Type B pancreatic cell (in vitro differentiated cells): ENCODE measurements at regions not wholly inside any gene's neighbourhood (a gene's known extent, or its start where the extent isn't known, plus 50 kb on each side); places are given as distances from the start of the nearest gene placed in this dataset.
"Not testable (repeated sequence)": the region's sequence is repeated elsewhere in the genome, so short reads cannot be mapped to it uniquely, and the experiment has no call there.

ENCODE experiments used
- DNase-seq: peaks from one replicate; pipeline ENCODE4 v3.0.0; 2021; ENCODE audit warnings: mixed read lengths; ENCODE audit not compliant: unreplicated experiment; ENCODE audit errors: extremely low spot score
- H3K27ac Mint-ChIP-seq: 2 replicates; pipeline ENCODE4 v1.8.0; 2021; ENCODE audit warnings: mild to moderate bottlenecking, mixed read lengths
- H3K27me3 Mint-ChIP-seq: 2 replicates; pipeline ENCODE4 v1.8.0; 2021; ENCODE audit warnings: mixed read lengths
- H3K36me3 Mint-ChIP-seq: 2 replicates; pipeline ENCODE4 v1.8.0; 2021; ENCODE audit warnings: mixed read lengths
- H3K4me1 Mint-ChIP-seq: one replicate; pipeline ENCODE4 v1.8.0; 2021; ENCODE audit warnings: mixed read lengths; ENCODE audit not compliant: unreplicated experiment
- H3K4me3 Mint-ChIP-seq: 2 replicates; pipeline ENCODE4 v1.8.0; 2021; ENCODE audit warnings: mild to moderate bottlenecking, mixed read lengths
- H3K9me3 Mint-ChIP-seq: 2 replicates; pipeline ENCODE4 v1.8.0; 2021; ENCODE audit warnings: mixed read lengths
- TF ChIP-seq, protein P1 (sequence below): fragments of 200-600 bp; sonication (generic); conservative IDR thresholded peaks from 2 replicates; pipeline ENCODE4 v1.5.0; 2021; ENCODE audit warnings: antibody characterized with exemption, mild to moderate bottlenecking

DNA sequence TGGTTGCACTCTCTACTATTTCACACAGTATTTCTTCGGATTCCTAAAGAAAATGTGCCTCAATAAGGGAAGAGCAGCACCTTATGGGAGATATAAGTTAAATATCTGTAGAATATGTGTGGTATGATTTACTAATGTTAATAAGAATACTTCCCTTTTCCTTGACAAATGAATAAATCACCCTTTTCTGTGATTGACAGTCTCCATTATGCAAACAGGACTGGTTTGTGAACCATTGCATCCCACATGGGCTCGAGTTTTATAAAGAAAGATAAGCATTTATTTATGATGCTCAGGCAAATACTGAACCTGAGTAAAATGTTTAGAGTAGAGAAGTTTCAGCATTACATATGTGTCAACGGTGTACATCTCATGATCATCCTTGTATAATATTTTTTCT, 587.7 kb upstream of the BRINP3 start:
- Mint-ChIP-seq H3K9me3 (no peaks in the 10 kb centered on the region), H3K27ac (no peak overlapping the region), H3K36me3 (no peaks in the 10 kb centered on the region), H3K4me3 (no peak overlapping the region), H3K27me3 (no peaks in the 10 kb centered on the region), H3K4me1 (no peaks in the 10 kb centered on the region)
- TF ChIP-seq, protein P1, sequence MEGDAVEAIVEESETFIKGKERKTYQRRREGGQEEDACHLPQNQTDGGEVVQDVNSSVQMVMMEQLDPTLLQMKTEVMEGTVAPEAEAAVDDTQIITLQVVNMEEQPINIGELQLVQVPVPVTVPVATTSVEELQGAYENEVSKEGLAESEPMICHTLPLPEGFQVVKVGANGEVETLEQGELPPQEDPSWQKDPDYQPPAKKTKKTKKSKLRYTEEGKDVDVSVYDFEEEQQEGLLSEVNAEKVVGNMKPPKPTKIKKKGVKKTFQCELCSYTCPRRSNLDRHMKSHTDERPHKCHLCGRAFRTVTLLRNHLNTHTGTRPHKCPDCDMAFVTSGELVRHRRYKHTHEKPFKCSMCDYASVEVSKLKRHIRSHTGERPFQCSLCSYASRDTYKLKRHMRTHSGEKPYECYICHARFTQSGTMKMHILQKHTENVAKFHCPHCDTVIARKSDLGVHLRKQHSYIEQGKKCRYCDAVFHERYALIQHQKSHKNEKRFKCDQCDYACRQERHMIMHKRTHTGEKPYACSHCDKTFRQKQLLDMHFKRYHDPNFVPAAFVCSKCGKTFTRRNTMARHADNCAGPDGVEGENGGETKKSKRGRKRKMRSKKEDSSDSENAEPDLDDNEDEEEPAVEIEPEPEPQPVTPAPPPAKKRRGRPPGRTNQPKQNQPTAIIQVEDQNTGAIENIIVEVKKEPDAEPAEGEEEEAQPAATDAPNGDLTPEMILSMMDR = no peak
- DNase-seq = no peak

DNA sequence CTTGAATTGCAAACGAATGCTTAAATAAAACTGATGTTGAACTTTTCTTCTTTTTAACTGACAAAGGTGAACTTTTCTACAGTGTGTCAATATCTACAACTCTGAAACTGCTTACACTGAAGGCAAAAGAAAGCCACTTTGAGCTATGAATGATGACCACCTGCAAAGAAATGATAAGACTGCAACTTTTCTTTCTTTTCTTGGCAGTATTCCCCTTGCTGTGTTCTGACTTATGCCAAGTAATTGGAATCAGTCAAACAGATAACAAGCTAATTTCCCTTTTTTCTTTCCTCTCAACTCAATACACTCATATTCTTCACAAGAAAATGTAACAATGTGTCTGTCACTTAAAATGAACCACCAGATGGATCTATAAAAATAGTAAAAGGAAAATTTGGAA, 588.1 kb upstream of the BRINP3 start:
- H3K36me3 Mint-ChIP-seq = no peaks in the 10 kb centered on the region
- H3K27ac Mint-ChIP-seq = no peak overlapping the region
- H3K27me3 Mint-ChIP-seq = no peaks in the 10 kb centered on the region
- no peak for DNase-seq
- H3K9me3 Mint-ChIP-seq = no peaks in the 10 kb centered on the region
- H3K4me1 Mint-ChIP-seq = no peaks in the 10 kb centered on the region
- no peak overlapping the region for H3K4me3 Mint-ChIP-seq
- TF ChIP-seq, protein P1 = no peak

DNA sequence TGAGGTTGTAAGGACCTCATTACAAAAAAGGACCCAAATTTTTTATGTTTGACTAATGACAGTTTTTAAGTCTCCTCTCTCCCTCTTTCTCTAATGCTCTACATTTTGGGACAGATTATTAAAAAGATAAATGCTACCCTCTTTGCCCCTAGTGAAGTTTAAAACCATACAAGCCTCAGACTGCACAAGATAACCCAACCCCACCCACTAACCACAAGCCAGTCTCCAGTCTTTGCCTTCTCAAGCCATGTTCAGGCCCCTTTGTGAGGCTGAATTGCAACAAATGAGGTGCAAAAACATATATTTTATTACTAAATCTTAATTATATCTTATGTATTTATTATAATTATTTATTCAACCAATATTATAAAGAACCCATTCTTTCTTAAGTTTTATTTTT, 597.2 kb upstream of the BRINP3 start:
- no peaks in the 10 kb centered on the region for H3K9me3 Mint-ChIP-seq
- no peaks in the 10 kb centered on the region for H3K4me1 Mint-ChIP-seq
- DNase-seq = no peak
- H3K4me3 Mint-ChIP-seq = no peak overlapping the region
- no peak overlapping the region for H3K27ac Mint-ChIP-seq
- TF ChIP-seq, protein P1 = no peak
- no peaks in the 10 kb centered on the region for H3K36me3 Mint-ChIP-seq
- H3K27me3 Mint-ChIP-seq = no peaks in the 10 kb centered on the region

DNA sequence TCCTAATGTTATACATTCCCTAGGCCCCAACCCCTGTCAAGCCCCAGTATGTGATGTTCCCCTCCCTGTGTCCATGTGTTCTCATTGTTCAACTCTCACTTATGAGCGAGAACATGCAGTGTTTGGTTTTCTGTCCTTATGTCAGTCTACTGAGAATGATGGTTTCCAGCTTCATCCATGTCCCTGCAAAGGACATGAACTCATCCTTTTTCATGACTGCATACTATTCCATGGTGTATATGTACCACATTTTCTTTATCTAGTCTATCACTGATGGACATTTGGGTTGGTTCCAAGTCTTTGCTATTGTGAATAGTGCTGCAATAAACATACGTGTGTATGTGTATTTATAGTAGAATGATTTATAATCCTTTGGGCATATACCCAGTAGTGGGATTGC, 605.4 kb upstream of the BRINP3 start:
- not testable (repeated sequence) for DNase-seq, H3K4me3 Mint-ChIP-seq, H3K9me3 Mint-ChIP-seq, H3K4me1 Mint-ChIP-seq, H3K36me3 Mint-ChIP-seq, H3K27me3 Mint-ChIP-seq, H3K27ac Mint-ChIP-seq

DNA sequence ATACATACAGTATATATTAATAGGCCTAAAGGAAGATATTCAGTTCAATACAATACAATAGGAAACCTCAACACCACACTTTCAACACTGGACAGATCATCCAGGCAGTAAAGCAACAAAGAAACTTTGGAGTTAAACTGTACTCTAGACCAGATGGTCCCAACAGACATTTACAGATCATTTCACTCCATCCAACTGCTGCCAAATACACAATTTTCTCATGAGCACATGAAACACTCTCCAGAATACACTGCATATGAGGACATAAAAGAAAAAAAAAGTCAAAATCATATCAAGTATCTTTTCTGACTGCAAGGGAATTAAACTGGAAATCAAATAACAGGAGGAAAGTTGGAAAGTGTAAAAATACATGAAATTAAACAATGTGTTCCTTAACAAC, 607.5 kb upstream of the BRINP3 start:
- Mint-ChIP-seq H3K36me3 (no peaks in the 10 kb centered on the region), H3K27ac (no peak overlapping the region), H3K4me3 (no peak overlapping the region), H3K27me3 (no peaks in the 10 kb centered on the region), H3K9me3 (peaks cover 3% of the 10 kb centered on the region), H3K4me1 (no peaks in the 10 kb centered on the region)
- TF ChIP-seq, protein P1 = no peak
- DNase-seq = no peak

DNA sequence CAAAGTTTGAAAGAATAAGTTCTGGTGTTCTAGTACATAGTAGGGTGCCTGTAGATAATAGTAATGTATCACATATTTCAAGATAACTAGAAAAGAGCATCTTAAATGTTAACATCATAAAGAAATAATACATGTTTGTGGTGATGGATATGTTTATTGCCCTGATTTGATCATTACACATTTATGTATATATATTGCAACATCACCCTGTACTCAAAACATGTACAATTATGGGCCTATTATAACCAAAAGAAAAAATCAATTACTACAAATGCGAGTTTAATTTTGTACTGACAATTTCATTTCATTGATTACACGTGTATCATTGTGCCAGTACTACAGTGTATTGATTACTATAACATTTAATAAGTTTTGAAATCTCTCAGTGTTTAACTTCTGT, 609.2 kb upstream of the BRINP3 start:
- no peaks in the 10 kb centered on the region for H3K9me3 Mint-ChIP-seq
- TF ChIP-seq, protein P1 = no peak
- no peak overlapping the region for H3K4me3 Mint-ChIP-seq
- no peaks in the 10 kb centered on the region for H3K36me3 Mint-ChIP-seq
- no peaks in the 10 kb centered on the region for H3K27me3 Mint-ChIP-seq
- H3K4me1 Mint-ChIP-seq = no peaks in the 10 kb centered on the region
- DNase-seq = no peak
- H3K27ac Mint-ChIP-seq = no peak overlapping the region
